TTC549 (cell line): ENCODE measurements at regions not wholly inside any gene's neighbourhood (a gene's known extent, or its start where the extent isn't known, plus 50 kb on each side); places are given as distances from the start of the nearest gene placed in this dataset.

Experiments used
- FAIRE-seq: peaks from 2 replicates; lab custom pipeline; 2012; peaks lifted over from hg19 to GRCh38; lab: Jason Lieb, UNC

- no peak for FAIRE-seq
These were observed 236.4 kb upstream of the PRDM1 start for GRCh38 chr6:105849746-105850145.

GRCh38 chr6:105847433-105847832 lies 238.7 kb upstream of the PRDM1 start:
- FAIRE-seq = no peak

GRCh38 chr6:105844275-105844883 lies 241.8 kb upstream of the PRDM1 start:
- FAIRE-seq = no peak

GRCh38 chr6:105839266-105839665 lies 246.9 kb upstream of the PRDM1 start:
- no peak for FAIRE-seq

- FAIRE-seq = no peak
These were observed 248.0 kb upstream of the PRDM1 start for GRCh38 chr6:105838171-105838570.

DNA sequence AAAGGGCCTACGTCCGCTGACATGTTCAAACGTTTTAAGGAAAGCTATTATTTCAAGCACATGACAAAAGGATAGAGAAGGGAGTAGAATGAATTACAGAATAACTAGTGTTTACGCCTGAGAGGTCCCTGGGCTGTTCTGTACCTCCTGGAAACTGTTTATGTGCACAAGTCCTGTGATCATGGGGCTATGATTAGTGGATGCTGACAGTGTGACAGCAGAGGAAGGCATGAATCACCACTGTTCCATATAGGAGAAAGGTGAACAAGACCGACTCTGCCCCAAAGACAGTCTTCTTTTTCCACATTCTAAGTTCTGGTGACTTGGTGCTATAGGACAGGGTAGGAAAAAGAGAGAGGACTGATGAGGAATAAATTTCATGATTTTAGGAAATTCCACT lies 249.2 kb upstream of the PRDM1 start:
- FAIRE-seq = no peak

DNA sequence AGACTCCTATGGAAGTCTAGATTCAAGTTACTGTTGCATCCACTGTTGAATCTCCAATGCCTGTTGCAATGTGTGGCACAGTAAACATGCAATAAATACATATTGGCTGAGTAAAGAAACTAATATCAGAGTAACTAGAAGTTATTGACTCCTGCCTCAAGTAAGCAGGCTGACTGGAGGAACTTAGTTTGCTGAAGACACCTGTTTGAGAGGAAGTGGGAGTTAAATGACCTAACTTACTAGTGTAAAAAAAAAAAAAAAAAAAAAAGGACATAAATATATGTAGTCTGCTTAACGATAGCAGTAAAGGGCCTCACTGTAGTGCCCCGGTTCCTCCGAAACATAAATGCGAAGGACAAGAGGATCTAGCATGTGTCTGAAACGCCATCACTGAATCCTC lies 249.8 kb upstream of the PRDM1 start:
- FAIRE-seq = no peak

GRCh38 chr6:105835373-105835772 lies 250.8 kb upstream of the PRDM1 start:
- FAIRE-seq = no peak

DNA sequence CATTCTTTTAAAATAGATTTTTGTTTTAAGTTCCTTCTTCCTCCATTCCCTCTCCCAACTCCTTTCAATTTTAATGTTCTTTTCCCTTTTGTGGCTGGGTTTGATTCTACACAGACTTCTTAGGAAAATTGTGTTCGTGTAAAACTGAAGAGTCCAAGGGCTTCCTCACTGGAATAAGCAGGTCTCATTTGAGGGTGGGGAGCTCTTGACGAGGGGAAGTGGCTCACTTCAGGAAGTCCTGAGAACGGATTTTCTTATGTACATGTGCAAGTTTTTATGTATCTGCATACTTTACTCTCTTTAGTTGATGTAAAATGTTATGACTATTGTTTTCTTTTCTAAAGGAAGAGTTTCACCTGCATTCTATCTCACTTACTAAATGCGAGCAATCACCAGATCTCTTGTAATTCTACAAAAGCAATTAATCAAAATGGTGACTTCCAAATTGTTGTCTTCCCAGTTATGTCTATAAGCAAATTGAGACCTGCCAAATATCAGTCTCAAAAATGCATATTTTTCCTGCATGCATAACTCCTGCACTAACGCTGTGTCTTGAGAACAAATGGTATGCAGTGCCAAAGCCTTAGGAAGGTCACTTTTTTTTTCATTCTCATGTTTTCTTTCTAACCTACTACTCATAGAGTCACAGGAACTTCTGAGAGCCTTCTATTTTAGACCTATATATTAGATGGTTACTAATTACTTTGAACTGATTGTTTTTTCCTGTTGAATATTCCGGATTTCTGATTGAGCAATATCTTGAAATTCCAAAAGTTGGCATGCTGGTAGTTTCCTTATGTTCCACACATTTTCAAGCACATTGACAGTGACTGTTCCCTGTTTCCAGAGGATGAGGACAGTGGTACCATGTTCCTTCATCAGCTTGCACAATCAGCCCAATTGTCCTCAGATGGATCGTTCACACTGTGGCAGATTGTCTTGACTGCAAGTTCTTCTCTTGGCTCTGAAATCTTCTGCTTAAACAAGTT lies 251.9 kb upstream of the PRDM1 start:
- FAIRE-seq = no peak

- no peak for FAIRE-seq
These were observed 253.8 kb upstream of the PRDM1 start for GRCh38 chr6:105832313-105832761.

- FAIRE-seq = no peak
These were observed 254.6 kb upstream of the PRDM1 start for GRCh38 chr6:105831311-105832097.

GRCh38 chr6:105825210-105825609 lies 260.9 kb upstream of the PRDM1 start:
- no peak for FAIRE-seq

DNA sequence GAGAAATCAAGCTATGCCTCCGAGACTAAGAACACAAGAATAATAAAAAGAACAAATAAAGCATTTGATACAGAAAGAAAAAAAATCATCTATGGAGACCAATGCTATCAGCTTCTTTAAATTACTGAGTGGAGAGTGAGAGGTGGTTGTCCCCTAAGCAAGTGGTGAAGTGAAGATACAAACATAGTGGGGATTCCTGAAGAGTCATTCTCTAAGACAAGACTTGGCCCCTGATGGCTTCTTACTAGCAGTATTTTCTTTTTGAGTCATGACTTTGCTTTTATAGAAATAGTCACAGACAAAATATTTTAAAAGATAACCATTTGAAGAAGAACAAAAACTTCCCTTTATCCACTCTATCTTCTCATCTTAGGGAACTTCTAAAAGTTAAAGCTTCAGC lies 261.4 kb upstream of the PRDM1 start:
- no peak for FAIRE-seq

GRCh38 chr6:105821777-105822176 lies 264.4 kb upstream of the PRDM1 start:
- no peak for FAIRE-seq

DNA sequence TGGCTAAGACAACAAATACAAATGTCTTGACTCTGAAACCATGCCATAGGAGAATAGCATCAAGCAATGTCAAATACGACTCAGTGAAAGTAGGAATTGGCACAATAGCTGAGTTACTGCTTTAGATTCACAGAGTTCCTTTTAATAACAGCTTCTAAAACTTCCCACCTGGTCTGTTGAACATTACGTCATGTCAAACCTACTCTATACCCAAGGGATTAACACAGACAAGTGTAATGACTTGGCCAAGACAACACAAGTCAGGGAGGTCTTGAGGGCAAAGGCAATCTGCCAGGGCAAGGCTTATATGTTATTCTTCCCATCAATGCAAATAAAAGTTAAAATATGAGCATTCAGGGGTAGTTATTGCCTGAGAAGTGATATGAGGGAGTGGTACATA lies 265.1 kb upstream of the PRDM1 start:
- no peak for FAIRE-seq

- no peak for FAIRE-seq
These were observed 266.4 kb upstream of the PRDM1 start for GRCh38 chr6:105819745-105820144.

GRCh38 chr6:105818505-105818904 lies 267.6 kb upstream of the PRDM1 start:
- no peak for FAIRE-seq

GRCh38 chr6:105817961-105818360 lies 268.2 kb upstream of the PRDM1 start:
- FAIRE-seq = no peak

- no peak for FAIRE-seq
These were observed 268.8 kb upstream of the PRDM1 start for GRCh38 chr6:105817370-105817769.

GRCh38 chr6:105816847-105817246 lies 269.3 kb upstream of the PRDM1 start:
- FAIRE-seq = no peak

- no peak for FAIRE-seq
These were observed 270.2 kb upstream of the PRDM1 start for GRCh38 chr6:105815661-105816555.
